Fibroblast of skin of abdomen (primary cell): ENCODE measurements at regions not wholly inside any gene's neighbourhood (a gene's known extent, or its start where the extent isn't known, plus 50 kb on each side); places are given as distances from the start of the nearest gene placed in this dataset.

ENCODE experiments used
- DNase-seq: peaks from one replicate; pipeline ENCODE4 v3.0.0-alpha.2; 2013

- no peak for DNase-seq
Observed at GRCh38 chr12:11946161-11946560, 124.6 kb upstream of the BCL2L14 start.

GRCh38 chr12:11947213-11947612, 123.5 kb upstream of the BCL2L14 start:
- no peak for DNase-seq

- no peak for DNase-seq
Observed at GRCh38 chr12:11949738-11950411, 120.9 kb upstream of the BCL2L14 start.

- no peak for DNase-seq
Observed at GRCh38 chr12:11951209-11951608, 119.5 kb upstream of the BCL2L14 start.

GRCh38 chr12:11953523-11953922, 117.2 kb upstream of the BCL2L14 start:
- DNase-seq: no peak

GRCh38 chr12:11954181-11954580, 116.6 kb upstream of the BCL2L14 start:
- DNase-seq: no peak

GRCh38 chr12:11958221-11959091, 112.3 kb upstream of the BCL2L14 start:
- peak; percentile 92 for DNase-seq

GRCh38 chr12:11959117-11959823, 111.5 kb upstream of the BCL2L14 start:
- no peak for DNase-seq

GRCh38 chr12:11960646-11961045, 110.1 kb upstream of the BCL2L14 start:
- DNase-seq: no peak

- DNase-seq: no peak
Observed at GRCh38 chr12:11961686-11962085, 109.1 kb upstream of the BCL2L14 start.

GRCh38 chr12:11962860-11963259, 107.9 kb upstream of the BCL2L14 start:
- DNase-seq: no peak

- no peak for DNase-seq
Observed at GRCh38 chr12:11963841-11964471, 106.8 kb upstream of the BCL2L14 start.

- no peak for DNase-seq
Observed at GRCh38 chr12:11965258-11965910, 105.4 kb upstream of the BCL2L14 start.

- no peak for DNase-seq
Observed at GRCh38 chr12:11967376-11968047, 103.2 kb upstream of the BCL2L14 start.

- no peak for DNase-seq
Observed at GRCh38 chr12:11968048-11968383, 102.7 kb upstream of the BCL2L14 start.

- no peak for DNase-seq
Observed at GRCh38 chr12:11968516-11968915, 102.2 kb upstream of the BCL2L14 start.

GRCh38 chr12:11969437-11970154, 101.1 kb upstream of the BCL2L14 start:
- DNase-seq: no peak

- DNase-seq: no peak
Observed at GRCh38 chr12:11970155-11970520, 100.6 kb upstream of the BCL2L14 start.

- DNase-seq: no peak
Observed at GRCh38 chr12:11973396-11973795, 97.3 kb upstream of the BCL2L14 start.

- DNase-seq: no peak
Observed at GRCh38 chr12:11976005-11976404, 94.7 kb upstream of the BCL2L14 start.

- DNase-seq: peak; percentile 33
Observed at GRCh38 chr12:11978726-11979384, 91.9 kb upstream of the BCL2L14 start.
